ENCODE measurements at regions not wholly inside any gene's neighbourhood (a gene's known extent, or its start where the extent isn't known, plus 50 kb on each side); places are given as distances from the start of the nearest gene placed in this dataset.

DNA sequence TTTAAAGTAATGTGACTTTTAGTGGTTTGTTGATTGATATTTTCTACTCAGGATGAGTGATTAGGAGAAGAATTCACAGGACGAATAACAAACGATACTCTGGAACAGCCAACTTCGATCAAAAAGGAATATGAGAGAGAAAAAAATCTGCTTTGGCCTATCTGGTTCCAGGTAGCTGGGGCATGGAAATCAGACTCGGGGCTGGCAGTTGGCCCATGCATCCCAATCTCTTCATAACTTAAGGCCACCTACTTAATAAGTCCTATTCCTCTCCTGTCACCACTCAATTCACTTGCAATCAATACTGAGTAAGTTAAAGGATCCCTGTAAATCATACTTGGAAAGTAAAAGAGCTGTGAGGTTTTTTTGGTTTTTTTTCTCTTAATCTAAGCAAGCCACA is 1116.2 kb downstream of the SORCS3 start:
- Histone ChIP-seq H3K4me1 (ENCODE audit: insufficient read depth, low read length) (no peaks in the 10 kb centered on the region), H3K27me3 (ENCODE audit: insufficient read depth, low read length) (no peaks in the 10 kb centered on the region), H3K27ac (ENCODE audit: low read depth, low read length) (no peak overlapping the region), H3K4me3 (ENCODE audit: insufficient read depth, low read length) (no peak overlapping the region), H3K4me2 (ENCODE audit: insufficient read depth, low read length) (no peak overlapping the region), H3K79me2 (ENCODE audit: insufficient read depth, low read length) (no peaks in the 10 kb centered on the region), H2AFZ (ENCODE audit: low read length) (no peak overlapping the region), H3K9me3 (ENCODE audit: low read depth, low read length) (no peaks in the 10 kb centered on the region), H3K36me3 (ENCODE audit: insufficient read depth, low read length) (no peaks in the 10 kb centered on the region), H4K20me1 (ENCODE audit: insufficient read depth, low read length) (no peaks in the 10 kb centered on the region)
- TF ChIP-seq, protein P1, sequence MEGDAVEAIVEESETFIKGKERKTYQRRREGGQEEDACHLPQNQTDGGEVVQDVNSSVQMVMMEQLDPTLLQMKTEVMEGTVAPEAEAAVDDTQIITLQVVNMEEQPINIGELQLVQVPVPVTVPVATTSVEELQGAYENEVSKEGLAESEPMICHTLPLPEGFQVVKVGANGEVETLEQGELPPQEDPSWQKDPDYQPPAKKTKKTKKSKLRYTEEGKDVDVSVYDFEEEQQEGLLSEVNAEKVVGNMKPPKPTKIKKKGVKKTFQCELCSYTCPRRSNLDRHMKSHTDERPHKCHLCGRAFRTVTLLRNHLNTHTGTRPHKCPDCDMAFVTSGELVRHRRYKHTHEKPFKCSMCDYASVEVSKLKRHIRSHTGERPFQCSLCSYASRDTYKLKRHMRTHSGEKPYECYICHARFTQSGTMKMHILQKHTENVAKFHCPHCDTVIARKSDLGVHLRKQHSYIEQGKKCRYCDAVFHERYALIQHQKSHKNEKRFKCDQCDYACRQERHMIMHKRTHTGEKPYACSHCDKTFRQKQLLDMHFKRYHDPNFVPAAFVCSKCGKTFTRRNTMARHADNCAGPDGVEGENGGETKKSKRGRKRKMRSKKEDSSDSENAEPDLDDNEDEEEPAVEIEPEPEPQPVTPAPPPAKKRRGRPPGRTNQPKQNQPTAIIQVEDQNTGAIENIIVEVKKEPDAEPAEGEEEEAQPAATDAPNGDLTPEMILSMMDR (IDR thresholded peaks at IDR 0.05; ENCODE audit: extremely low read depth, low read depth, low read length) = no peak
- DNase-seq (ENCODE audit: insufficient read length, low spot score, missing footprints) = no peak

DNA sequence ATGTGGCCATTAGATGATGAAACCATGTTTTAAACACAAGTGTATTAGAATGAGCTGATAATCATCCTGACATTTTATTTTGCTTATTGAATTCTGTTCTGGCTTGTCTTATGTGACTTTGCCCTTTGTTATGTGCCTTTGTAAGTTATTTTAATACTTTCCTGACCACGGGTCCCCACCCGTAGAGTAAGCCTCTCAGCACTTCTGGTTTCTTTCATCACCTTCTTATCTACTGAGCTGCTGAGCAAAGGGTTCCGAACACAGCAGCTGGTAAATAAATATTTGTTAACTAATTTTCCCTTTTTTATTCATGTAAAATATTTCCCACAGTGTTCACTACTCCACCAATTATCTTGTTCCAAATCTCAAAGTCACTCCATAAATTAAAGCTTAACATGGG is 1115.3 kb downstream of the SORCS3 start:
- no peak overlapping the region for H2AFZ ChIP-seq (ENCODE audit: low read length)
- no peak for DNase-seq (ENCODE audit: insufficient read length, low spot score, missing footprints)

DNA sequence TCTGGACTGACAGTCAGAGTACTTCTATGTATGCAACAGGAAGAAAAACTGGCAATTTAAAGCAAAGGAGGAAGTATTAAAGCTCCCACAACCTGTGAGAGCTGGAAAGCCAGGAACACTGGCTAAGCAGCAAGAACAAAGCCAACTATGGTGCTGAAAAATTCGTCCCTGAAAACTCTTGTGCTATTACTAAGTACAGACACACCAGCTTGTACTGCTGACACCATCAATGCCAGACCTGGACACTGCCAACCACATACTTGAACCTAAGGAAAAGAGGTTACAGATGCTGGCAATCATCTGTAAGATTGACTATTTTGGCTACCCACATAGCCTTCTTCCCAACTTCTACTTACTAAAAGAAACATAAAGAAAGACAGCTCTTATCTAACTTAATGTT is 1110.6 kb downstream of the SORCS3 start:
- H3K4me2 ChIP-seq (ENCODE audit: insufficient read depth, low read length) = no peak overlapping the region
- H3K4me1 ChIP-seq (ENCODE audit: insufficient read depth, low read length) = no peaks in the 10 kb centered on the region
- no peaks in the 10 kb centered on the region for H3K27me3 ChIP-seq (ENCODE audit: insufficient read depth, low read length)
- no peaks in the 10 kb centered on the region for H3K36me3 ChIP-seq (ENCODE audit: insufficient read depth, low read length)
- H3K4me3 ChIP-seq (ENCODE audit: insufficient read depth, low read length) = no peak overlapping the region
- no peak overlapping the region for H2AFZ ChIP-seq (ENCODE audit: low read length)
- H4K20me1 ChIP-seq (ENCODE audit: insufficient read depth, low read length) = no peaks in the 10 kb centered on the region
- TF ChIP-seq, protein P1 (IDR thresholded peaks at IDR 0.05; ENCODE audit: extremely low read depth, low read depth, low read length) = no peak
- no peak overlapping the region for H3K27ac ChIP-seq (ENCODE audit: low read depth, low read length)
- H3K79me2 ChIP-seq (ENCODE audit: insufficient read depth, low read length) = no peaks in the 10 kb centered on the region
- no peaks in the 10 kb centered on the region for H3K9me3 ChIP-seq (ENCODE audit: low read depth, low read length)
- DNase-seq (ENCODE audit: insufficient read length, low spot score, missing footprints) = no peak

More for the DNA sequence above, 1115.3 kb downstream of the SORCS3 start:
- H3K79me2 ChIP-seq (ENCODE audit: insufficient read depth, low read length) = no peaks in the 10 kb centered on the region
- TF ChIP-seq, protein P1 (IDR thresholded peaks at IDR 0.05; ENCODE audit: extremely low read depth, low read depth, low read length) = no peak
- H3K4me1 ChIP-seq (ENCODE audit: insufficient read depth, low read length) = no peaks in the 10 kb centered on the region
- H4K20me1 ChIP-seq (ENCODE audit: insufficient read depth, low read length) = no peaks in the 10 kb centered on the region
- H3K27ac ChIP-seq (ENCODE audit: low read depth, low read length) = no peak overlapping the region
- H3K36me3 ChIP-seq (ENCODE audit: insufficient read depth, low read length) = no peaks in the 10 kb centered on the region
- no peak overlapping the region for H3K4me2 ChIP-seq (ENCODE audit: insufficient read depth, low read length)
- H3K4me3 ChIP-seq (ENCODE audit: insufficient read depth, low read length) = no peak overlapping the region
- H3K9me3 ChIP-seq (ENCODE audit: low read depth, low read length) = no peaks in the 10 kb centered on the region
- H3K27me3 ChIP-seq (ENCODE audit: insufficient read depth, low read length) = no peaks in the 10 kb centered on the region

DNA sequence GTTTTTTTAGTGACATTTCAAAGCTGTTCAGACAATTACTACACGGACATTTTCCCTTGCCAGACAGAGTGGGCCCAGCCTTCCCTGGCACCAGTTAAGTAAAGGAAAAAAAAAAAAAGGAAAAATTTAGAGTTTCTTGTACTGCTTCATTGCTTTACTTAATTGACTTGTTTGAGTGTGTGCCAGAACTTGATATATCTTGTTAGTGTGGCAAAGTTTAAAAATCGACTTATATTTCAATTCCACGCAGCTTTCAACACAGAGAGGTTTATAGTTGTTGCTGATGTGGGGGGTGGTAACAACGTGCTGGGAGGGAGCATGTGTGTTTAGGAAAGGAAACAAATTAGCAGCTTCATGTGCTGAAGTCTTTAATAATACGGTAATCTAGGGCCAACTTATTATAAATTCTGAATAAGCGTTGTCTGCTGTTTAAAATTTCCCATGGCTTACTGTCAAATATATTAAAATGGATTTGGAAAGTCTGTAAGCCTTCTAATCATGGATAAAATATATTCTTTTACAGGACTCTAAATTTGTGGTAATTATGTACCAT is 1104.6 kb downstream of the SORCS3 start:
- no peaks in the 10 kb centered on the region for H3K4me1 ChIP-seq (ENCODE audit: insufficient read depth, low read length)

More for the DNA sequence above, 1104.6 kb downstream of the SORCS3 start:
- H3K4me2 ChIP-seq (ENCODE audit: insufficient read depth, low read length) = no peak overlapping the region
- DNase-seq (ENCODE audit: insufficient read length, low spot score, missing footprints) = no peak
- no peaks in the 10 kb centered on the region for H3K9me3 ChIP-seq (ENCODE audit: low read depth, low read length)
- H3K79me2 ChIP-seq (ENCODE audit: insufficient read depth, low read length) = no peaks in the 10 kb centered on the region
- TF ChIP-seq, protein P1 (IDR thresholded peaks at IDR 0.05; ENCODE audit: extremely low read depth, low read depth, low read length) = no peak
- no peak overlapping the region for H3K4me3 ChIP-seq (ENCODE audit: insufficient read depth, low read length)
- H3K27ac ChIP-seq (ENCODE audit: low read depth, low read length) = no peak overlapping the region
- H2AFZ ChIP-seq (ENCODE audit: low read length) = no peak overlapping the region
- no peaks in the 10 kb centered on the region for H4K20me1 ChIP-seq (ENCODE audit: insufficient read depth, low read length)
- H3K27me3 ChIP-seq (ENCODE audit: insufficient read depth, low read length) = no peaks in the 10 kb centered on the region
- H3K36me3 ChIP-seq (ENCODE audit: insufficient read depth, low read length) = no peaks in the 10 kb centered on the region
